ENCODE measurements at regions not wholly inside any gene's neighbourhood (a gene's known extent, or its start where the extent isn't known, plus 50 kb on each side); places are given as distances from the start of the nearest gene placed in this dataset.

DNA sequence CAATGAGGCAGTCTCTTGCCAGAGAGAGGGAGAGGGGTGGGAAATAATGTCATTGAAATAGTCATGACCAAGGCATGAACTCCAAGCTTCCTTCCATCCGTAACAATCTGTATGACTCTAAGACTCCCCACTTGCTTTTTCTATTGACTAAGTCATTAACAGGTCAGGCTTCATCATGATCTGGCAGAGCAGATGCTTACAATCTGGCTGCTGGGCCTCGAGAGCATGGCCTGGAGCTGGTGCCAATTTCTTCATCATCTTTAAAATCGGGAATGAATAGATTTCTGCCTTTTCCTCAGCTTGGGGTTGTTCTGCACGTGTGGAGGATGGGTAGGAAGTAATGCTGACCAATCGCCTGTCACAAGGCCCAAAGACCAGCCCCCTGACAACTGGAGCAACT, 280.6 kb upstream of the CLNK start:
- TF ChIP-seq POLR2AphosphoS5 (IDR thresholded peaks at IDR 0.05) (no peak), POLR2A (IDR thresholded peaks at IDR 0.05) (no peak)
- TF ChIP-seq, protein P1, sequence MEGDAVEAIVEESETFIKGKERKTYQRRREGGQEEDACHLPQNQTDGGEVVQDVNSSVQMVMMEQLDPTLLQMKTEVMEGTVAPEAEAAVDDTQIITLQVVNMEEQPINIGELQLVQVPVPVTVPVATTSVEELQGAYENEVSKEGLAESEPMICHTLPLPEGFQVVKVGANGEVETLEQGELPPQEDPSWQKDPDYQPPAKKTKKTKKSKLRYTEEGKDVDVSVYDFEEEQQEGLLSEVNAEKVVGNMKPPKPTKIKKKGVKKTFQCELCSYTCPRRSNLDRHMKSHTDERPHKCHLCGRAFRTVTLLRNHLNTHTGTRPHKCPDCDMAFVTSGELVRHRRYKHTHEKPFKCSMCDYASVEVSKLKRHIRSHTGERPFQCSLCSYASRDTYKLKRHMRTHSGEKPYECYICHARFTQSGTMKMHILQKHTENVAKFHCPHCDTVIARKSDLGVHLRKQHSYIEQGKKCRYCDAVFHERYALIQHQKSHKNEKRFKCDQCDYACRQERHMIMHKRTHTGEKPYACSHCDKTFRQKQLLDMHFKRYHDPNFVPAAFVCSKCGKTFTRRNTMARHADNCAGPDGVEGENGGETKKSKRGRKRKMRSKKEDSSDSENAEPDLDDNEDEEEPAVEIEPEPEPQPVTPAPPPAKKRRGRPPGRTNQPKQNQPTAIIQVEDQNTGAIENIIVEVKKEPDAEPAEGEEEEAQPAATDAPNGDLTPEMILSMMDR (IDR thresholded peaks at IDR 0.05 in 8 of 11, conservative IDR thresholded peaks at IDR 0.05 in 3 of 11) = no peak
